ENCODE measurements at regions not wholly inside any gene's neighbourhood (a gene's known extent, or its start where the extent isn't known, plus 50 kb on each side); places are given as distances from the start of the nearest gene placed in this dataset.
"Not testable (repeated sequence)": the region's sequence is repeated elsewhere in the genome, so short reads cannot be mapped to it uniquely, and the experiment has no call there.

GRCh38 chr3:18188491-18188890 lies 236.6 kb downstream of the SATB1 start:
- no peak for DNase-seq

GRCh38 chr3:18185624-18186023 lies 239.5 kb downstream of the SATB1 start:
- no peak for DNase-seq

GRCh38 chr3:18182923-18183322 lies 242.2 kb downstream of the SATB1 start:
- DNase-seq = not testable (repeated sequence)

GRCh38 chr3:18179521-18179920 lies 245.6 kb downstream of the SATB1 start:
- no peak for DNase-seq

- no peak for DNase-seq
Measured at GRCh38 chr3:18177271-18177670, 247.9 kb downstream of the SATB1 start.

- peak in 1 of 2 donors; percentile 25 for DNase-seq
Measured at GRCh38 chr3:18173891-18174290, 251.2 kb downstream of the SATB1 start.

- no peak for DNase-seq
Measured at GRCh38 chr3:18159681-18160080, 265.5 kb downstream of the SATB1 start.

- DNase-seq = peak; percentile 46 to 56
Measured at GRCh38 chr3:18153571-18154173, 271.5 kb downstream of the SATB1 start.

GRCh38 chr3:18151199-18151598 lies 273.9 kb downstream of the SATB1 start:
- no peak for DNase-seq

- DNase-seq = no peak
Measured at GRCh38 chr3:18149935-18150334, 275.2 kb downstream of the SATB1 start.

- no peak for DNase-seq
Measured at GRCh38 chr3:18149386-18149785, 275.8 kb downstream of the SATB1 start.

GRCh38 chr3:18144571-18144970 lies 280.6 kb downstream of the SATB1 start:
- no peak for DNase-seq

- DNase-seq = no peak
Measured at GRCh38 chr3:18143258-18143780, 281.8 kb downstream of the SATB1 start.

GRCh38 chr3:18137958-18138357 lies 287.2 kb downstream of the SATB1 start:
- DNase-seq = no peak

GRCh38 chr3:18135060-18135814 lies 289.9 kb downstream of the SATB1 start:
- no peak for DNase-seq

GRCh38 chr3:18134386-18135059 lies 290.6 kb downstream of the SATB1 start:
- DNase-seq = peak; percentile 43 to 61

GRCh38 chr3:18132991-18133390 lies 292.1 kb downstream of the SATB1 start:
- DNase-seq = no peak

GRCh38 chr3:18127859-18128681 lies 297.1 kb downstream of the SATB1 start:
- DNase-seq = peak; percentile 30 to 36

- no peak for DNase-seq
Measured at GRCh38 chr3:18127174-18127858, 297.8 kb downstream of the SATB1 start.

- DNase-seq = no peak
Measured at GRCh38 chr3:18126772-18127171, 298.4 kb downstream of the SATB1 start.

GRCh38 chr3:18124501-18124900 lies 300.6 kb downstream of the SATB1 start:
- DNase-seq = no peak

GRCh38 chr3:18122264-18122663 lies 302.9 kb downstream of the SATB1 start:
- DNase-seq = no peak

Measured in inflammatory macrophage (primary cell).